Loucy (cell line): ENCODE measurements at regions not wholly inside any gene's neighbourhood (a gene's known extent, or its start where the extent isn't known, plus 50 kb on each side); places are given as distances from the start of the nearest gene placed in this dataset.

Source experiments
- H2AFZ ChIP-seq: fragments of 200-600 bp; sonication (generic); 2 replicates; pipeline ENCODE4 v1.6.0; 2016; ENCODE audit warnings: antibody characterized with exemption, mild to moderate bottlenecking, low read length, moderate library complexity
- H3F3A ChIP-seq: fragments of 200-600 bp; 2 replicates; pipeline ENCODE4 v1.6.0; 2016; ENCODE audit warnings: antibody characterized with exemption, low read depth, mild to moderate bottlenecking
- H3K27me3 ChIP-seq: fragments of 200-600 bp; sonication (generic); 2 replicates; pipeline ENCODE4 v1.6.1; 2014; ENCODE audit warnings: low read length, mild to moderate bottlenecking; ENCODE audit not compliant: insufficient read depth, poor library complexity, severe bottlenecking
- H3K36me3 ChIP-seq: fragments of 200-600 bp; sonication (generic); 2 replicates; pipeline ENCODE4 v1.6.1; 2016; ENCODE audit warnings: low read length; ENCODE audit not compliant: insufficient read depth
- H3K4me1 ChIP-seq: fragments of 200-600 bp; sonication (generic); 2 replicates; pipeline ENCODE4 v1.5.1; 2014; ENCODE audit warnings: low read length, mild to moderate bottlenecking; ENCODE audit not compliant: insufficient read depth, poor library complexity, severe bottlenecking
- H3K4me2 ChIP-seq: fragments of 200-600 bp; sonication (generic); 2 replicates; pipeline ENCODE4 v1.6.0; 2014; ENCODE audit warnings: antibody characterized with exemption, low read length, low read depth, mild to moderate bottlenecking; ENCODE audit not compliant: poor library complexity, severe bottlenecking
- H3K4me3 ChIP-seq: fragments of 200-600 bp; sonication (generic); 2 replicates; pipeline ENCODE4 v1.5.1; 2014; ENCODE audit warnings: low read length, mild to moderate bottlenecking, mixed read lengths; ENCODE audit not compliant: poor library complexity, severe bottlenecking
- H3K79me2 ChIP-seq: fragments of 200-600 bp; sonication (generic); 2 replicates; pipeline ENCODE4 v1.6.1; 2014; ENCODE audit warnings: low read length; ENCODE audit not compliant: insufficient read depth
- H3K9ac ChIP-seq: fragments of 200-600 bp; sonication (generic); 2 replicates; pipeline ENCODE4 v1.6.0; 2014; ENCODE audit warnings: mild to moderate bottlenecking, low read depth, low read length, moderate library complexity; ENCODE audit not compliant: poor library complexity, severe bottlenecking
- H3K9me2 ChIP-seq: fragments of 200-600 bp; sonication (generic); replicated peaks from 2 replicates; pipeline ENCODE4 v1.6.1; 2016; ENCODE audit warnings: low read depth, low read length, mixed read lengths
- H3K9me3 ChIP-seq: fragments of 200-600 bp; sonication (generic); 2 replicates; pipeline ENCODE4 v1.6.1; 2014; ENCODE audit warnings: mild to moderate bottlenecking, antibody characterized with exemption, low read length, low read depth; ENCODE audit not compliant: insufficient read depth
- H4K20me1 ChIP-seq: fragments of 200-600 bp; sonication (generic); 2 replicates; pipeline ENCODE4 v1.6.0; 2014; ENCODE audit warnings: antibody characterized with exemption, low read length, mild to moderate bottlenecking; ENCODE audit not compliant: insufficient read depth, poor library complexity, severe bottlenecking
- EZH2phosphoT487 ChIP-seq: fragments of 200-600 bp; IDR thresholded peaks from 2 replicates; pipeline ENCODE4 v1.6.1; 2018; ENCODE audit warnings: antibody characterized with exemption, mild to moderate bottlenecking, moderate library complexity, borderline replicate concordance
- TF ChIP-seq, protein P1 (sequence below): fragments of 200-600 bp; sonication (generic); conservative IDR thresholded peaks from 2 replicates; pipeline ENCODE4 v1.5.1; 2014; ENCODE audit warnings: mild to moderate bottlenecking, antibody characterized with exemption, low read length

DNA sequence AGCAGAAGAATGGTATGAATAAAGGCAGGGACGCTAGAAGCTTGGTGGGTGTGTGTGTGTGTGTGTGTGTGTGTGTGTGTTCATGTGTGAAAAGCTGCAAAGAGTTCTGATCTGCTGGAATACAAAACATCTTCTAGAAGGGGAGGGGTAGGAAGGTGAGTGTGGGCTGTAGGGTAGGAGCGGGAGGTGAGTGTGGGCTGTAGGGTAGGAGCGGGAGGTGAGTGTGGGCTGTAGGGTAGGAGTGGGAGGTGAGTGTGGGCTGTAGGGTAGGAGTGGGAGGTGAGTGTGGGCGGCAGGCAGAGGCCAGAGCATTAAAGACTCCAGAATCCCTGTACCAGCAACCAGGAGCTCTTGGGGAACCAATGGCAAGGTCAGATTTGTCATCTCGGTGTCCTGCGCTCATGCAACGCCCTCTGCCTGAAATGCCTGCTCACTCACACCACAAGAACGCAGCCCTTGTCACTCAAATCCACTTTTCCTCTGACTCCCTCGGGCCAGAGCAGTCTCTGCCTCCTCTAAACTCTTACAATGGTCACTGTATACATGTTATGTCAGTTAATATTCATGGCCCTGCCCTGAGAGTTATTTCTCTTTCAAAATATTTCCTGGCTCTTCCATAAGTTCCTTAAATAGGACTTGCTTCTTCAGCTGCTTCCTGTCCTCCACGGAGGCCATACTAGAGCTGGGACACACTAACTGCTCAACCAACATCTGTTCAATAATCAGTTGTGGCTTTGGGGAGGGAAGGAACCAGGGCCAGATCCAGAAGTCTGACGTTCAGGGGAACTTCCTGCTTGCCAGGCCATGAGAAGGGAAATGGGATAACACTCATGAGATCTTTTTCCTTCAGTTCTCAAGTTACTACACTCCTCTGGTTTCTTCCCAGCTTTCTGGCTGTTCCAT is 53.6 kb upstream of the ZNF644 start:
- no peaks in the 10 kb centered on the region for H4K20me1 ChIP-seq
- H2AFZ ChIP-seq = no peak overlapping the region
- H3K4me1 ChIP-seq = no peaks in the 10 kb centered on the region
- H3K27me3 ChIP-seq = no peaks in the 10 kb centered on the region
- H3K9me3 ChIP-seq = no peaks in the 10 kb centered on the region
- no peaks in the 10 kb centered on the region for H3F3A ChIP-seq
- H3K36me3 ChIP-seq = no peaks in the 10 kb centered on the region
- no peak overlapping the region for H3K4me3 ChIP-seq
- no peak overlapping the region for H3K9ac ChIP-seq
- no peak overlapping the region for H3K4me2 ChIP-seq
- H3K9me2 ChIP-seq = no peaks in the 10 kb centered on the region
- no peaks in the 10 kb centered on the region for H3K79me2 ChIP-seq
- TF ChIP-seq EZH2phosphoT487 = no peak
- TF ChIP-seq, protein P1, sequence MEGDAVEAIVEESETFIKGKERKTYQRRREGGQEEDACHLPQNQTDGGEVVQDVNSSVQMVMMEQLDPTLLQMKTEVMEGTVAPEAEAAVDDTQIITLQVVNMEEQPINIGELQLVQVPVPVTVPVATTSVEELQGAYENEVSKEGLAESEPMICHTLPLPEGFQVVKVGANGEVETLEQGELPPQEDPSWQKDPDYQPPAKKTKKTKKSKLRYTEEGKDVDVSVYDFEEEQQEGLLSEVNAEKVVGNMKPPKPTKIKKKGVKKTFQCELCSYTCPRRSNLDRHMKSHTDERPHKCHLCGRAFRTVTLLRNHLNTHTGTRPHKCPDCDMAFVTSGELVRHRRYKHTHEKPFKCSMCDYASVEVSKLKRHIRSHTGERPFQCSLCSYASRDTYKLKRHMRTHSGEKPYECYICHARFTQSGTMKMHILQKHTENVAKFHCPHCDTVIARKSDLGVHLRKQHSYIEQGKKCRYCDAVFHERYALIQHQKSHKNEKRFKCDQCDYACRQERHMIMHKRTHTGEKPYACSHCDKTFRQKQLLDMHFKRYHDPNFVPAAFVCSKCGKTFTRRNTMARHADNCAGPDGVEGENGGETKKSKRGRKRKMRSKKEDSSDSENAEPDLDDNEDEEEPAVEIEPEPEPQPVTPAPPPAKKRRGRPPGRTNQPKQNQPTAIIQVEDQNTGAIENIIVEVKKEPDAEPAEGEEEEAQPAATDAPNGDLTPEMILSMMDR = no peak

DNA sequence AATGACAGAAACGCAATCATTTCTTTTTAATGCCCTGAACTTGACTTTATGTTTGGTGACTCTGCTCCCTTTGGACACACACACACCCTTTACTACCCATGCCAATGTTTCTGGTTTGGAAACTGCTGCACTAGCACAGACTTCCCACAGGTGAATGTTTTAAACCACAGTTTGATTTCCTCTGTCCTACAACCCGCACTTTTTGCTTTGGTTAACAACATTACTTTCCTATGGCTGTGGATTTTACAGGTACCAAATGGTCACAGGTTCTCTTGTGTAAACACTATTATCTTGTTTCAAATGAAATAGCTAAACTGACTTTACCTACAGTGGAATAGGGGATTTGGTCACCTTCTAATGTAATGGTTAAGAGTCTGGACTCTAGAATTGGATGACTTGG is 51.5 kb upstream of the ZNF644 start:
- Histone ChIP-seq H3K36me3 (no peaks in the 10 kb centered on the region), H3K9ac (no peak overlapping the region), H3K9me2 (no peaks in the 10 kb centered on the region), H3K79me2 (no peaks in the 10 kb centered on the region), H3F3A (no peaks in the 10 kb centered on the region), H3K27me3 (no peaks in the 10 kb centered on the region), H4K20me1 (no peaks in the 10 kb centered on the region), H3K9me3 (no peaks in the 10 kb centered on the region), H3K4me3 (no peak overlapping the region), H3K4me2 (no peak overlapping the region), H2AFZ (no peak overlapping the region), H3K4me1 (no peaks in the 10 kb centered on the region)
- TF ChIP-seq, protein P1 = no peak
- TF ChIP-seq EZH2phosphoT487 = no peak

DNA sequence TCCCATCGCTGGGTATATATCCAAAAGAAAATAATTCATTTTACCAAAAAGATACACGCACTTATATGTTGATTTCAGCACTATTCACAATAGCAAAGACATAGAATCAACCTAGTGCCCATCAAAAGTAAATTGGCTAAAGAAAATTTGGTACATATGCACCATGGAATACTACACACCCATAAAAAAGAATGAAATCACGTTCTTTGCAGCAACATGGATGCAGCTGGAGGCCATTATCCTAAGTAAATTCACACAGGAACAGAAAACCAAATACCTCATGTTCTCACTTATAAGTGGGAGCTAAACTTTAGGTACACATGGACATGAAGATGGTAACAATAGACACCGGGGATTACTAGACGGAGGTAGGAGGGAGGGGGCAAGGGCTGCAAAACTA is 50.0 kb upstream of the ZNF644 start:
- H3K4me1 ChIP-seq = no peaks in the 10 kb centered on the region

More for the DNA sequence above, 50.0 kb upstream of the ZNF644 start:
- Histone ChIP-seq H3K9ac (no peak overlapping the region), H3K36me3 (no peaks in the 10 kb centered on the region), H2AFZ (no peak overlapping the region), H3K4me3 (no peak overlapping the region), H3K9me3 (no peaks in the 10 kb centered on the region), H3K4me2 (no peak overlapping the region), H3F3A (no peaks in the 10 kb centered on the region), H3K27me3 (no peaks in the 10 kb centered on the region), H3K79me2 (no peaks in the 10 kb centered on the region), H4K20me1 (no peaks in the 10 kb centered on the region), H3K9me2 (no peaks in the 10 kb centered on the region)
- no peak for TF ChIP-seq EZH2phosphoT487
- TF ChIP-seq, protein P1 = no peak
